Adipocyte (in vitro differentiated cells): ENCODE measurements at regions not wholly inside any gene's neighbourhood (a gene's known extent, or its start where the extent isn't known, plus 50 kb on each side); places are given as distances from the start of the nearest gene placed in this dataset.
A peak's percentile ranks its signal among the peaks of the same experiment; 100 is the strongest.

ENCODE experiments used
- DNase-seq: peaks from one replicate; pipeline ENCODE4 v3.0.0-alpha.2; 2015; ENCODE audit warnings: low read depth
- H3K27me3 ChIP-seq: replicated peaks from 2 replicates; pipeline ENCODE4 v1.7.0; 2013; ENCODE audit warnings: mild to moderate bottlenecking, low read length, moderate library complexity; ENCODE audit not compliant: control insufficient read depth, insufficient read depth
- H3K36me3 ChIP-seq: 2 replicates; pipeline ENCODE4 v1.7.0; 2013; ENCODE audit warnings: low read length, mild to moderate bottlenecking, moderate library complexity; ENCODE audit not compliant: control insufficient read depth, insufficient read depth, severe bottlenecking
- H3K4me1 ChIP-seq: 2 replicates; pipeline ENCODE4 v1.7.0; 2013; ENCODE audit warnings: mild to moderate bottlenecking, low read length, moderate library complexity; ENCODE audit not compliant: control insufficient read depth, insufficient read depth
- H3K4me3 ChIP-seq: 2 replicates; pipeline ENCODE4 v1.7.0; 2013; ENCODE audit warnings: mild to moderate bottlenecking, low read length, moderate library complexity
- H3K9ac ChIP-seq: 2 replicates; pipeline ENCODE4 v1.7.0; 2013; ENCODE audit warnings: mild to moderate bottlenecking, low read length, moderate library complexity
- H3K9me3 ChIP-seq: 2 replicates; pipeline ENCODE4 v1.7.0; 2013; ENCODE audit warnings: mild to moderate bottlenecking, low read length, moderate library complexity; ENCODE audit not compliant: control insufficient read depth

GRCh38 chr3:482479-482878, 285.9 kb downstream of the CHL1 start:
- DNase-seq: no peak
- H3K27me3 ChIP-seq: no peaks in the 10 kb centered on the region
- no peak overlapping the region for H3K9ac ChIP-seq
- no peaks in the 10 kb centered on the region for H3K36me3 ChIP-seq
- H3K4me3 ChIP-seq: no peak overlapping the region
- H3K4me1 ChIP-seq: peaks cover 14% of the 10 kb centered on the region
- H3K9me3 ChIP-seq: peaks cover 6% of the 10 kb centered on the region

- Histone ChIP-seq H3K9me3 (no peaks in the 10 kb centered on the region), H3K4me3 (no peak overlapping the region)
These were observed 287.8 kb downstream of the CHL1 start for GRCh38 chr3:484341-484740.

GRCh38 chr3:487614-488013, 291.1 kb downstream of the CHL1 start:
- Histone ChIP-seq H3K4me3 (no peak overlapping the region), H3K36me3 (no peaks in the 10 kb centered on the region), H3K9me3 (no peaks in the 10 kb centered on the region), H3K4me1 (peaks cover 13% of the 10 kb centered on the region), H3K9ac (no peak overlapping the region), H3K27me3 (no peaks in the 10 kb centered on the region)
- DNase-seq: no peak

More at GRCh38 chr3:484341-484740, 287.8 kb downstream of the CHL1 start:
- no peak for DNase-seq
- H3K4me1 ChIP-seq: peaks cover 19% of the 10 kb centered on the region
- H3K9ac ChIP-seq: no peak overlapping the region
- H3K36me3 ChIP-seq: no peaks in the 10 kb centered on the region
- H3K27me3 ChIP-seq: no peaks in the 10 kb centered on the region

GRCh38 chr3:492586-493316, 296.2 kb downstream of the CHL1 start:
- Histone ChIP-seq H3K27me3 (no peaks in the 10 kb centered on the region), H3K4me3 (no peak overlapping the region), H3K9ac (no peak overlapping the region), H3K36me3 (no peaks in the 10 kb centered on the region), H3K4me1 (peaks cover 4% of the 10 kb centered on the region), H3K9me3 (no peaks in the 10 kb centered on the region)
- DNase-seq: no peak

GRCh38 chr3:494190-494589, 297.6 kb downstream of the CHL1 start:
- no peaks in the 10 kb centered on the region for H3K9me3 ChIP-seq
- H3K36me3 ChIP-seq: no peaks in the 10 kb centered on the region
- H3K4me3 ChIP-seq: no peak overlapping the region
- no peaks in the 10 kb centered on the region for H3K4me1 ChIP-seq
- no peaks in the 10 kb centered on the region for H3K27me3 ChIP-seq
- H3K9ac ChIP-seq: no peak overlapping the region
- DNase-seq: no peak

- H3K27me3 ChIP-seq: no peaks in the 10 kb centered on the region
- DNase-seq: no peak
- H3K9me3 ChIP-seq: no peaks in the 10 kb centered on the region
- no peaks in the 10 kb centered on the region for H3K36me3 ChIP-seq
- no peak overlapping the region for H3K9ac ChIP-seq
- H3K4me3 ChIP-seq: no peak overlapping the region
- H3K4me1 ChIP-seq: no peaks in the 10 kb centered on the region
These were observed 301.9 kb downstream of the CHL1 start for GRCh38 chr3:498487-498886.

- DNase-seq: no peak
- H3K9me3 ChIP-seq: no peaks in the 10 kb centered on the region
These were observed 302.6 kb downstream of the CHL1 start for GRCh38 chr3:499001-499761.

GRCh38 chr3:502486-502885, 305.9 kb downstream of the CHL1 start:
- H3K9ac ChIP-seq: no peak overlapping the region
- no peak for DNase-seq
- H3K9me3 ChIP-seq: peaks cover 2% of the 10 kb centered on the region
- no peaks in the 10 kb centered on the region for H3K36me3 ChIP-seq
- H3K4me1 ChIP-seq: no peaks in the 10 kb centered on the region
- no peaks in the 10 kb centered on the region for H3K27me3 ChIP-seq
- H3K4me3 ChIP-seq: no peak overlapping the region

More at GRCh38 chr3:499001-499761, 302.6 kb downstream of the CHL1 start:
- H3K4me1 ChIP-seq: no peaks in the 10 kb centered on the region
- H3K36me3 ChIP-seq: no peaks in the 10 kb centered on the region
- H3K4me3 ChIP-seq: no peak overlapping the region
- H3K9ac ChIP-seq: no peak overlapping the region
- no peaks in the 10 kb centered on the region for H3K27me3 ChIP-seq

- Histone ChIP-seq H3K9ac (no peak overlapping the region), H3K36me3 (no peaks in the 10 kb centered on the region), H3K4me3 (peak overlapping the region; percentile 16), H3K9me3 (no peaks in the 10 kb centered on the region), H3K27me3 (no peaks in the 10 kb centered on the region), H3K4me1 (peaks cover 18% of the 10 kb centered on the region)
- DNase-seq: no peak
These were observed 316.7 kb downstream of the CHL1 start for GRCh38 chr3:513301-513700.

GRCh38 chr3:514192-514591, 317.6 kb downstream of the CHL1 start:
- Histone ChIP-seq H3K4me1 (peaks cover 18% of the 10 kb centered on the region), H3K4me3 (no peak overlapping the region), H3K9ac (no peak overlapping the region), H3K9me3 (no peaks in the 10 kb centered on the region), H3K36me3 (no peaks in the 10 kb centered on the region), H3K27me3 (no peaks in the 10 kb centered on the region)
- no peak for DNase-seq

- H3K36me3 ChIP-seq: no peaks in the 10 kb centered on the region
- DNase-seq: no peak
- H3K4me3 ChIP-seq: no peak overlapping the region
- H3K27me3 ChIP-seq: no peaks in the 10 kb centered on the region
- no peaks in the 10 kb centered on the region for H3K9me3 ChIP-seq
- peaks cover 5% of the 10 kb centered on the region for H3K4me1 ChIP-seq
- H3K9ac ChIP-seq: no peak overlapping the region
These were observed 322.5 kb downstream of the CHL1 start for GRCh38 chr3:519026-519425.
